IPS DF 19.7 (cell line): ENCODE measurements at regions not wholly inside any gene's neighbourhood (a gene's known extent, or its start where the extent isn't known, plus 50 kb on each side); places are given as distances from the start of the nearest gene placed in this dataset.
"Not testable (repeated sequence)": the region's sequence is repeated elsewhere in the genome, so short reads cannot be mapped to it uniquely, and the experiment has no call there.

Source experiments
- DNase-seq: peaks from one replicate; pipeline ENCODE4 v3.0.0-alpha.2; 2013; ENCODE audit warnings: low read depth, low spot score

DNA sequence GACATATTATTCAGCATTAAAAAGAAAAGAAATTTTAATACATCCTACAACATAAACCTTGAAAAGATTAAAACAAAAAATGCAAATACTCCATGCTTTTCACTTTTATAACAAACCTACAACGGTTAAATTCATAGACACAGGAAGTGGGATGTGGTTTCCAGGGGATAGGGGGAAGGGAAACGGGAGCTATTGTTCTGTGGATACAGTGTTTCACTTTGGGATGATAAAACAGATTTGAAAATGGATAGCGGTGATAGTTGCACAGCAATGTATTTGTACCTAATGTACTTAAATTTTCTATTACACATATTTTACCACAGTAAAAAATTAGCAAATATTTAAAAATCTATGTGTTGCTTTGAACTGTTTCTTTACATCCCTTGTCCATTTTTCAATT lies 368.0 kb downstream of the CDY2B start:
- DNase-seq: not testable (repeated sequence)

DNA sequence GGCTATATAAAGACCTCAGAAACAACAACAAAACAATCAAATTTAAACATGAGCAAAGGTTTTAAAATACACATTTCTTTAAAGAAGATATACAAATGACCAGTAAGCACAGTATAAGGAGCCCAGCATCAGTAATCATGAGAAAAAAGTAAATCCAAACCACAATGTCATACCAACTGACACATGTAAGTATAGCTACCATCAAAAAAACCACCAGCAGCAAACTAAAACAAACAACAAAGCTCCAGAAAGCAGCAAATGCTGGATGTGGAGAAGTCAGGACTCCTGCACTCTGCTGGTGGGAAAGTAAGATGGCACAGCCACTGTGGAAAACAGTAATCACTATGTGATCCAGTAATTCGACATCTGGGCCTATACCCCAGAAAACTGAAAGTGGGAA lies 368.5 kb downstream of the CDY2B start:
- not testable (repeated sequence) for DNase-seq

DNA sequence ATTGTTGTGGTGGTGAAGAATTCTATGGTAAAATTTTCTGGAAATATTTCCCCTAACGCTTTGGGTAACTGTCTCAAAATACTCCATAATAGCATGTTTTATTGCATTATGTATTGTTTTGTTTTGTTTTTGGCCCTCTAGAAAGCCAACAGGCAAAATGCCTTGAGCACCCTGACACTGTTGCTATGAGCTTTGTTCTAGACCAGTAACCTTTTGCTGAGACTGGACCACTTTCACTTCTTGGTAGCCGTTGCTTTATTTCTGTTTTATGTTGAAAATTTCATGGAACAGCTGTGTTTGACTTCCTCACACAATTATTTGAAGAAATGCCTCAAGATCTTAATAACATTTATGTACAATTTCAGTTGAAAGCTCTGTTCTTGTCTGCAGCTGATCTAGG lies 374.2 kb downstream of the CDY2B start:
- not testable (repeated sequence) for DNase-seq

DNA sequence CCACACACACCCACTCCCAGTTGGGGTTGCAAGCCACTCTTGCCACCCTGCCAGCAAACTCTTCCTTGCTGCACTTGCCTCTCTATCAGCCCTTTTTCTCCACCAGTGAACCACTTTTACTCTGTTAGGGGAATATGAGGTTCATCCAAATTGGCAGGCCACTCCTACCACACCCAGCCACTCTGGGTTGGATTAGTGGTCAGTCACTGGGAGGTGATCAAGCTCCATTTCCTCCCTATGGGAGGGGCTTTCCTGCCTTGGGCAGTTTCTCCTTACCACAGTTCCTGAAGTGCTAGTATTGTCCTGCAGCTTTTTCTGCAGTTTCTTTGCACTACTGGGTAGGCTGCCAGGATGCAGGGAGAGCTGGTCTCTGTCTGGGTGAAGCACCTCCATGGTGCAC lies 395.3 kb downstream of the CDY2B start:
- not testable (repeated sequence) for DNase-seq

DNA sequence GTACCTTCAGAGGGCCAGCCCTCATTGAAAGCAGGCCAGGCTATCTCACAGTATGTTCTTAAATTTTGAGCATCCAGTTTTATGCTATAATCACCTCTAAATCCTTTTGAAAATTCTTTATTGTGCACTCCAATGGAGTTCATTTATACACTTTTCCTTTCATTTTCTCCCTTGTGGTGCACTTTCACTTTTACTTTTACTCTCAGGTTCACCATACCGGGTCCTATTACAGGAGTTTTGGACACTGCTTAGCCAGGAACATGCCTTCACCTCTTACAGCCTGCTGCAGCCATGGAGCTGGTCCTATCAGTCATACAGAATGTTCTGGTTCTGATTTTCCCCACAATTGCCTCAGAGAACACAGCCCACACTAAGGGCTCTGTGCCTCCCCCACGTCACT lies 395.9 kb downstream of the CDY2B start:
- not testable (repeated sequence) for DNase-seq

DNA sequence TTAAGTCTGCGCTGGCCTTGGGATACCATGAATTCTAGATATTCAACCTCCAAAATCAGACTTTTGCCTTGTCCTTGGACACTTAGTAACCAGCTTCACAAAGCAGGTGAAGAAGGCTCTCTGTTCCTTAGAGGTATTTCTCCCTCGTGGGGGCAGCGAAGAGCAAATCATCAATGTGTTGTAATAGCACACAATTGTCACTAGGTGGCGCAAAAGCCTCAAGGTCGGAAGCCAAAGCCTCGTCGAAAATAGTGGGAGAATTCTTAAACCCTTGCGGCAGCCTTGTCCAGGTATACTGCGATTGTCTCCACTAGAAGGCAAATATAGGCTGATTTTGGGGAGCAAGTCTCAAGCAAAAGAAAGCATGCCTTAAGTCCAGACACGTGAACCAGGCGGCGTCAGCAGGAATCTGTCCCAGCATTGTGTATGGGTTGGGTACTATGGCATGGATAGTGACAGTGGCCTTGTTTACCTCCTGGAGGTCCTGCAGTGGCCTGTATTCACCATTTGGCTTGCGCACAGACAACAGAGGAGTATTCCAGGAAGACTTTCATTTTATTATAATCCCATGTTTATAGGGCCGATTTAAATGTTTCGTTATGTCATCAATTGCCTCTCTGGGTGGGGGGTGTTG lies 398.5 kb downstream of the CDY2B start:
- not testable (repeated sequence) for DNase-seq

DNA sequence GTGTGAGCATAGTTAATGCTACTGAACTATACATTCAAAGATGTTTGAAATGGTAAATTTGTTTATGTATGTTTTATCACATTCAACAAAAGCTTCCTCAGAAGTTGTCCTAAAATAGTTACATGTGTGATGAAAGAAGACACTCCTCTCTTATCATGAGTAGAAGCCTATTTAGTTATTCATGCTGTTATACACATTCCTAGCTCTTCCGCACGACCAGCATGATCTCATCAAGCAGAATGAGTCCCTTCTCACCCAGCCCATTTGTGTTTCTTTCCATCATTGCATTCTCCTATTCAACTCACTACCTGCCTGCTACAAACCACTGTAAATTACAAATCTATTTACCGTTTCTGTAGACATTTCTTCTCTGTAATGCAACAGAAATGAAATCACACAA lies 408.0 kb downstream of the CDY2B start:
- DNase-seq: not testable (repeated sequence)

DNA sequence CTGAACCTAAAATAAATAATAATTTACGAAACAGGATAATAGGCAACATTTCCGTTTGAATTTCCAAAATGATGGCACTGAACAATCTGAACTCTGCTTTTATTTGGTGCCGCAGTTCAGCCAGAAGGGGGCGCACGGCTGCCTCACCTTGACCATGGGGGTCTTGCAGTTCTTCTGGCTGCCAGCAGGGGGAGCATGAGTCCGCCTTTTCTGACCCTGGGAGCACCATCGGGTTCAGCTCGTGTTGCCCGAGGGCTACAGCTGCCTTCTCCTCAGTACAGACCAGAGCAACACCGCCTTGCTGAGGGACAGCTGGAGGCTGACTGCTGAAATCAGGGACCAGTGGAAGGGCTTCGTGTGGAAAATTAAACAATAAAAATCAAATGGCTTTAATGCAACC lies 420.3 kb downstream of the CDY2B start:
- not testable (repeated sequence) for DNase-seq

DNA sequence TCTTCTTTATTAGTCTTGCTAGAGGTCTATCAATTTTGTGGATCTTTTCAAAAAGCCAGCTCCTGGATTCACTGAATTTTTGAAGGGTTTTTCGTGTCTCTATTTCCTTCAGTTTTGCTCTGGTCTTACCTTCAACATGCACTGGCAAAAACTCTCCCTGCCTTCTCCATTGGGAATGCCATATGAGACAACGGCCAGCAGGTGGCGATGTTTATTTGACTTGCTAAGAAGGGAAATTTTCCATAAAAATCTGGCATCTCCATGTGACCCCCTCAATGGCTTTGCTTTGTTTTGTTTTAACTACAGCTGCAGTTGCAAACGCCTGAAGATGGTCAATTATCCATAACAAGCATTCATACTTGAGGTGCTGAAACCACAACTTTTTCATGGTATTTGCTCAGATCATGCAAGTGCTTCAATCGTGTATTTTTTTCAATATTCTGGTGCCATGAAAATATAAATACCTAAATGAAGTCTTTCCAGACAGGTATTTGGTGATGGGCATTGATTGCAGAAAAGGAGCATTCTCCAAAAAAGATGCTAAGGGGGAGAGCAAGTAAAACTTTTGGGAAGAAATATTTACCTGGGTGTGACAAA lies 449.4 kb downstream of the CDY2B start:
- DNase-seq: no peak

DNA sequence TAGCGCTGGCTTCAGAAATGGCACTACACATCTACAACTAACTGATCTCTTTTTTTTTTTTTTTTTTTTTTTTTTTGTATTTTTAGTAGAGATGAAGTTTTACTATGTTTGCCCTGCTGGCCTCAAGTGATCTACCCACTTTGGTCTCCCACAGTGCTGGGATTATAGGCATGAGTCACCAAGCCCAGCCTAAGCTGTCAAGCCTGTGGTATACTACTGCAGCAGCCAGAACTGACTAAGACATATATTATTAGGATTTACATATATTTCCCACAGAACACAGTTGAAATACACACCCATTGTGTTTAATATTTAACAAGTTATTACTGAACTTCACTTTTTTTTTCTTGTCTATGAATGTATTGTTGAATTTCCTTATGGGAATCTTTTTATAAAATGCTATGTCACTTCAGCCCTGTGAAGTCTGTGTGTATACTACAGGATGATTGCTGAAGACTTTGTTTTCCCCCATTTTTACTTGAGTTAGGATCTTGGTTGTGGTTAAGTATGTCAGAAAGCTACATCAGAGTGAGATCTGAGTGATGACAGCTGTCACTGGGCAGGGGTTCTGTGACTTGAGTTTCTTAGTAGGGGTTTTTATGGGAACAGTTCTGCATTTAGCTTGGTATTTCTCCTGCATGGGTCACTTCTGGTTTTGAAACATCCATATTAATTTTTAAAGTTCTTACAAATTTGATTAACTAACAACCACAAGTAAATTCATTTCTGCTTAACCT lies 481.5 kb downstream of the CDY2B start:
- no peak for DNase-seq

DNA sequence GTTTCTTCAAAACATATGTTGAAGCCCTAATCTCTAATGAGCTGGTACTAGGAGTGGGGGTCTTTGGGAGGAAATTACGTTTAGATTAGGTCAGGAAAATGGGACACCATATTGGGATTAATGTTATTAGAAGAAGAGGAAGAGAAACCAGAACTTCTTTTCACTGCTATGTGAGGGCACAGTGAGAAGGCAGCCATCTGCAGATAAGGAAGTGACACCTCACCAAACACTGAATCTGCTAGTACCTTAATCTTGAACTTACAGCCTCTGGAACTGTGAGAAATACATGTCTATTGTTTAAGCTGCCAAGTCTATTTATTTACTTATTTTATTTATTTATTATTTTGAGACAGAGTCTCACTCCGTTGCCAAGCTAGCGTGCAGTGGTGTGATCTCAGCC lies 482.4 kb downstream of the CDY2B start:
- DNase-seq: no peak

DNA sequence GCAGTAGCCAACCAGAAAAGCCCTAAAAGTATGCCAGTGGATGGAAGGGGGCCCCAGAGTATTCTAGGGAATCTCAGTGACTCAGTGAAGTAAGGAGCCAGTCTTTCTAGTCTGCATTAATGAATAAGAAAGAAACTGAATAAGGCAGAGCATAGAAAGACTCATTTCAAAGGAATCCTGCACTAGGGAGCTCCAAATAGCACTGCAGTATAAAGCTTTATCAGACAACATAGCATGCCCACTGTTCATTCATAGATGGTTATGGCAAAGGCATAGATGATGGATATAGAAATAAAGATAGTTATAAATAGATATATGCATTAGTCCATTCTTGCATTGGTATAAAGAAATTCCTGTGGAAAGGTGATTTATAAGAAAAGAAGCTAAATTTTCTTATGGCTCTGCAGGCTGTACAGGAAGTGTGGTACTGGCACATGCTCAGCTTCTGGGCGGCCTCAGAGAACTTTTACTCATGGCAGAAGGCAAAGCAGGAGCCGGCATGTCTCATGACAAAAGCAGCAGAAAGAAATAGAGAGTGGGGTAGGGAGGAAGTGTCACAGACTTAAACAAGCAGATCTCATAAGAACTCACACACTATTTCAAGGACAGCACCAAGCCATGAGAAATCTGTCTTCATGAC lies 498.5 kb downstream of the CDY2B start:
- DNase-seq: no peak

DNA sequence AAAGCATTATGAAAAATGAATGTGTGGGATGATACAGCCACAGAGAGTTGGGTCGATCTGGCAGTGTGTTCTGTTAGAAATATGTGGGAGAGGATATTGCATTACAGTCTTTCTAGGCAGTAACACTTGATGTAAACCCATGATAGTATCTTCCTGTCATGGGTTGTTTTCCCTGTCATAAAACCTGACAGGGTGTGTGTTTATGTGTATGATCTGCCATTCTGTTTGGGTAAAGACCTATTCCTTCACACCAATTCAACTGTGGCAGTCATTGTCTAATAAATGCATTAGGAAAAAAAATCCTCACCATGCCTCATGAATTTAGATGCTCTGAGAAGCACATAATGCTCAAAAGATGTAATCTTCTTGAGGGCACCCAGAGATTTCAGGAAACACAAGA lies 501.7 kb downstream of the CDY2B start:
- no peak for DNase-seq

DNA sequence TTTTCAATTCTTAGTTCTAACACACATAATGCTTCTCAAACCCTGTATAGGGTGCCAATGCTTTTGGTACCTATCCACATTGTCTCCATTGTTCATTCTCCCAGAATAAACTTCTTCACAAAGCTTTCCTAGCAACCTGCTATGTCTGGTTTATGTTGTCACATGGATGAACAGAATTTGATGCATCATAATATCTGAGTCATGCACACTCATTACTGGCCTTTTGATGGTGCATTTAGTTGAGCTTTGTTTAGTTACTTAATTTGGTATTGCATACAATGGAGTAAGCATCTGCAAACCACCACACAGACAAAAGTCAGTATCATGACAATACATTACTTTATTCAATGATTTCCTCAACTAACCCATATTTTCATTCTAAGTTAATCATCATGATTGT lies 511.6 kb downstream of the CDY2B start:
- no peak for DNase-seq

DNA sequence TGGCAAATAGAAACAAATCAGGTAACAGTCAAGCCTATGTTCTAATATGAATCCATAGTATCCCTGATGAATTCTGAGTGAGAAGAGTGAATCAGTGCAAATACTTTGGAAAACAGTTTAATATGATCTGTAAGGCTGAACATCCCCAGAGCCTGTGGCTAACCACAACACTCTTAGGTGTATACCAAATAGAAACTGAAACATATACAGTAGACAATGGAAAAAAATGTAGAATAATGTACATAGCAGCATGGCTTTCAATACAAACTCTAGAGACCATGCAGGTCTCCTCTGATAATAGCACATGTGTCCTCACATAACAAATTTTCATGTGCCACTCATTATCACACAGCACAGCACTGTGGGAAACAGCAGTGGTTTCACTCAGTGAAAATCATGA lies 513.6 kb downstream of the CDY2B start:
- no peak for DNase-seq

DNA sequence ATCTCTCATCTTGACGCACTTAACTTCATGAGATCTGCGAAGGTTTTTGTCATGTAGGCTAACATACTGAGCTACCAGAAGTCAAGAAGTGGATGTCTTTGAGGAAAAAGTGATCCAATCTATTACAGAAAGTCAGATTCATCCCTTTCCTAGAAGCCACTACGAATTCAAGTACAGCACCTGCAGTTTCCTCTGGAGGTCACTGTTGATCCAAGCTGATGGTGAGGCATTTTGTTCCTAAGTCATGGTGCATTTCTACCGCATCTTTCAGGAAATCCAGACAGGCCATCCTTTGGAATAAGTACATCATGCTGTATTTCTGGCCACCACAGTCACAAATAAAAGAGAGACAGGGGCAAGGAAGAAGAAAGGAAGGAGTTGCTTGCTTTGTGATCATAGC lies 541.0 kb downstream of the CDY2B start:
- no peak for DNase-seq

DNA sequence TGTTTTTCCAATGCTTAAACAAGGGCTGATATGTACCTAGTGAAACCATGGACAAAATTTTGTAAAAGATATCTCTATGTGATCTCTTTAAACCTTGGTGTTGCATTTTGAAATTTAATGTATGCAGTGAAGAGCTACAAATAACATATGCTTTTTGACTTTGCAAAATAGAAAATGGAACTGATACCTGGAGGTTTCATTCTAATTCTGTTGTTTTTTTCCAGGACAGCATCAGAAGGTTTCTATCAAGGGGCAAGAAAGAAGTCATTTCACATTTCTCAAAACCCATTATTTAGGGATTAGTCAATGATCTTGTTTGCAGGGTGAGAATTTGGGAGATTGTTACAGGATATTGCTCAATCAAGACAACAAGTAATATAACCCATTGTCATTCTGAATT lies 549.3 kb downstream of the CDY2B start:
- DNase-seq: no peak

DNA sequence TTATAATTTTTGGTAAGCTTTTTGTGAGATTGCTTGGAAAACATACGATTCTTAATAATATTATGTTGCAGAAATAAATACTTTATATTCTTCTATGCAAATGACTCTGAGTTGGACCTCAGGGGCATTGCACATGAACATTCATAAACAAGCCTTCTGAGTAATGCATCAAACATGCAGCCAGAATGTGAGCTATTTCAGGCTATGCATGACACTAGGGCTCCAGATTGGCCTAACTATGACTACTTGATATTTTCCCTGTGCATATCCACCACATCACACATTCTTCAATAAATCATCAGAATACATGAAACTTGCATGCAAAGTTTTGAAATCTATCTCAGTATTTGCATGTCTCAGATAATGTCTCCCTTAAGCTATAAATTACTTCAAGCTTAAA lies 560.1 kb downstream of the CDY2B start:
- DNase-seq: no peak

DNA sequence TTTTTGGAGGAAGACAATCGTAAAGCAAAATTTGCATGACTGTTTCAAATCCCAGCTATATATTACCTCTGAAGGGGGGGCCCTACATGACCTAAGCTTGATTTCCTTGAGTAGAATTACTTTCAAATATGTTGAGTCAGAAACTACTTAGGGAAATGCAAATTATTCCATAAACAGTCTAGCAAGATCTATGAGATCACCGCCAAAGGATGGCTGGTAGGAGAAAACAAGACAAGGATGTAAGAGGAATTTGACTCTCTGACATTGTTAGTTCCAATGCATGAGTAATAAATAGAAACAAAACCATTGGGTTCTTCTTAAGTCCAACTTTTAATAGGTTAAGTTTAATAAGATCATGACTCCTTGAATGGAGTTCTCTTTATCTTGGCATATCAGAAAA lies 561.4 kb downstream of the CDY2B start:
- DNase-seq: no peak

DNA sequence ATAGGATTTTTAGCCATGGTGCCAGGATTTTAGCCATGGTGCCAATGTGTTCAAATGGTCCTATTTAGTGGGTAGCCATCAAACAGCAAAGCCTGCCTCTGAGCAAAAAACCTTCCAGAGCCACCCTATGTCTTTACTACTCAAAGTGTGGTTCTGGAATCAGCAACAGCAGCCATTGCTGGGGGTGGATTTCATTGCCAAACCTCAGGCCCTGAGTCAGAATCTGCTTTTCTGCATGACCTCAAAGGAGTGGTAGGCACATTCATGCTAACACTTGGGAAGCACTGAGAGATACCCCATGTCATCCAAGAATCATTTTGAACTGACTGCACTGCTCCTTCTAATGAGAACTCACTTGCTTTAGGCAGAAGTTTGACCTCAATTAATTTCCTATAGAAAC lies 603.0 kb downstream of the CDY2B start:
- DNase-seq: no peak

DNA sequence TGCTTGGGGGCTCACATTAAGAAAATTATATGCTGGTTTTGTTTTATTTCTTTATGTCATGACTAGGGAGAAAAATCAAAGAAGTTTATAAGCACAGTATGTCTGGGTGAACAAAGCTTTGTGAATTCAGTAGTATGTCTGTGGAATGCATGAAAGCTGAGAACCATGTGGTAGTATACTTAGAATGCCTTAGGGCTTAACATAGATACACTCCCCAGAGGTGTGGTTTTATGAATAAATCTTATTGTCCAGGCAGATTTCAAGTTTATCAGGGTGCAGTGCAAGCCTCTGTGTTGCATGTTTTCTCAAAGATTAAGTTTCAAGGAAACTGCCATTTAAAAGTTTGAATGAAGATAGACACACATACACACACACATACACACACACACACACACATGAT lies 620.5 kb downstream of the CDY2B start:
- no peak for DNase-seq

DNA sequence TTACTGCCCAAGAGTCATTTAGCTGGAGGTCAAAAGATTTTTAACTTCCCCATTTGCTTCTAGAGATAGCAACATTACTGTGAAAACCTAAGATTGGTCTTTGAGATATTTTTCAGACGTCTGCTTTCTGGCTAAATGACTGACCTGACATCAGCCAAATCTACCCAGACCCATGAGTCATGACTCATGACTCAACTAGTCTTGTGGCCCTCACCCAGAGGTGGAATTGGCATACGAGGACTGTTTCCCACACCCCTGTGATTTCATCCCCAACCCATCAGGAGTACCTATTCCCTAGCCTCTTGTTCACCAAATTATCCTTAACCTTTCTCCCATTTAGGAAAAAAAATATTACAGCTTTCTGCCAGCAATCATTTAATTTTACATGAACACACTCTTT lies 641.6 kb downstream of the CDY2B start:
- no peak for DNase-seq

DNA sequence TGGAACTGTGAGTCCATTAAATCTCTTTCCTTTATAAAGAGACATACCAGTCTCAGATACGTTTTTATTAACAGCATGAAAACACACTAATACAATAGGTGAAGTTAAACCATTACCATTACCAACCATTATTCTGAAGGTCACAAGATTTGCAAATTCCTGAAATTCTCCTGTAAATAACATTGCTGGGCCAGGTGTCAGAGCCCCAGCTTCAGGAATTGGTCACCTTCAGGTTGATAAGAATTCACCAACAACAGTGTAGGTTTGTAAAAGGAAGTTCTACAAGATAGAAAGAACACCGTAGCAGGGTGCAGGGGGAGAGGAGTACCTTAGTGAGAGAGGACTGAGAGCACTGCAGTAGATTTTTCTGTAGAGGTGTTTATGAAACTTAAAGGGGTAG lies 644.3 kb downstream of the CDY2B start:
- DNase-seq: peak; percentile 5
